Astrocyte (in vitro differentiated cells and primary cell): ENCODE measurements at regions not wholly inside any gene's neighbourhood (a gene's known extent, or its start where the extent isn't known, plus 50 kb on each side); places are given as distances from the start of the nearest gene placed in this dataset.

Experiments
- DNase-seq: peaks from one replicate; pipeline ENCODE4 v3.0.0-alpha.2; 2010; ENCODE audit warnings: low read depth
- FAIRE-seq: peaks from 2 replicates; lab custom pipeline; 2011; peaks lifted over from hg19 to GRCh38; lab: Jason Lieb, UNC
- H2AFZ ChIP-seq: 2 replicates; pipeline ENCODE4 v1.6.0; 2012; ENCODE audit warnings: low read depth, low read length, inconsistent platforms
- H3K27ac ChIP-seq: 2 replicates; pipeline ENCODE4 v1.5.1; 2011; ENCODE audit warnings: low read depth, low read length, inconsistent platforms
- H3K27me3 ChIP-seq: 2 replicates; pipeline ENCODE4 v1.6.0; 2011; ENCODE audit warnings: low read length, inconsistent platforms; ENCODE audit not compliant: insufficient read depth
- H3K36me3 ChIP-seq: 2 replicates; pipeline ENCODE4 v1.5.1; 2011; ENCODE audit warnings: low read length, inconsistent platforms; ENCODE audit not compliant: insufficient read depth
- H3K4me1 ChIP-seq: 2 replicates; pipeline ENCODE4 v1.5.1; 2011; ENCODE audit warnings: low read length, inconsistent platforms; ENCODE audit not compliant: insufficient read depth
- H3K4me2 ChIP-seq: 2 replicates; pipeline ENCODE4 v1.6.0; 2012; ENCODE audit warnings: low read length, inconsistent platforms
- H3K4me3 ChIP-seq: 2 replicates; pipeline ENCODE4 v1.5.1; 2011; ENCODE audit warnings: low read depth, mild to moderate bottlenecking, low read length, inconsistent platforms; ENCODE audit not compliant: insufficient read depth
- H3K79me2 ChIP-seq: 2 replicates; pipeline ENCODE4 v1.6.0; 2012; ENCODE audit warnings: mild to moderate bottlenecking, low read length, inconsistent platforms; ENCODE audit not compliant: insufficient read depth
- H3K9ac ChIP-seq: 2 replicates; pipeline ENCODE4 v1.6.0; 2012; ENCODE audit warnings: mild to moderate bottlenecking, low read length, inconsistent platforms
- H3K9me3 ChIP-seq: 2 replicates; pipeline ENCODE4 v1.5.1; 2012; ENCODE audit warnings: low read depth, mild to moderate bottlenecking, low read length, inconsistent platforms; ENCODE audit not compliant: insufficient read depth
- H4K20me1 ChIP-seq: 2 replicates; pipeline ENCODE4 v1.6.0; 2012; ENCODE audit warnings: low read length, inconsistent platforms; ENCODE audit not compliant: insufficient read depth
- H3K27ac Mint-ChIP-seq: one replicate; pipeline ENCODE4 v1.8.0; 2021; ENCODE audit warnings: mild to moderate bottlenecking, mixed read lengths; ENCODE audit not compliant: unreplicated experiment
- H3K27me3 Mint-ChIP-seq: one replicate; pipeline ENCODE4 v1.8.0; 2021; ENCODE audit warnings: low read depth, mixed read lengths; ENCODE audit not compliant: unreplicated experiment
- H3K36me3 Mint-ChIP-seq: one replicate; pipeline ENCODE4 v1.8.0; 2021; ENCODE audit warnings: low read depth, mixed read lengths; ENCODE audit not compliant: unreplicated experiment
- H3K4me1 Mint-ChIP-seq: one replicate; pipeline ENCODE4 v1.8.0; 2021; ENCODE audit warnings: low read depth, mixed read lengths; ENCODE audit not compliant: unreplicated experiment
- H3K4me3 Mint-ChIP-seq: one replicate; pipeline ENCODE4 v1.8.0; 2021; ENCODE audit warnings: mild to moderate bottlenecking, moderate library complexity, mixed read lengths; ENCODE audit not compliant: unreplicated experiment
- H3K9me3 Mint-ChIP-seq: one replicate; pipeline ENCODE4 v1.8.0; 2021; ENCODE audit warnings: mild to moderate bottlenecking, mixed read lengths; ENCODE audit not compliant: unreplicated experiment
- CTCF ChIP-seq: IDR thresholded peaks from 2 replicates; pipeline ENCODE4 v1.5.1; 2011; ENCODE audit warnings: low read depth, mild to moderate bottlenecking, inconsistent platforms, low read length, moderate library complexity; ENCODE audit not compliant: insufficient read depth
- EZH2 ChIP-seq: IDR thresholded peaks from 2 replicates; pipeline ENCODE4 v1.6.1; 2012; ENCODE audit warnings: mild to moderate bottlenecking, low read length, inconsistent platforms; ENCODE audit not compliant: insufficient read depth

- no peaks in the 10 kb centered on the region for H3K36me3 Mint-ChIP-seq
- H4K20me1 ChIP-seq, result no peaks in the 10 kb centered on the region
- H3K27ac ChIP-seq, result no peak overlapping the region
- H3K4me1 Mint-ChIP-seq, result no peaks in the 10 kb centered on the region
- no peak for TF ChIP-seq CTCF
- no peak for TF ChIP-seq EZH2
- H3K9me3 ChIP-seq, result no peaks in the 10 kb centered on the region
- H3K9me3 Mint-ChIP-seq, result no peaks in the 10 kb centered on the region
- H3K9ac ChIP-seq, result no peak overlapping the region
- DNase-seq (no peak), FAIRE-seq (no peak)
- no peak overlapping the region for H3K27ac Mint-ChIP-seq
- H3K27me3 Mint-ChIP-seq, result peaks cover 7% of the 10 kb centered on the region
- no peak overlapping the region for H3K4me3 ChIP-seq
- H3K4me2 ChIP-seq, result no peak overlapping the region
- no peak overlapping the region for H3K4me3 Mint-ChIP-seq
- H3K27me3 ChIP-seq, result no peaks in the 10 kb centered on the region
- H2AFZ ChIP-seq, result no peak overlapping the region
- no peaks in the 10 kb centered on the region for H3K79me2 ChIP-seq
- no peaks in the 10 kb centered on the region for H3K4me1 ChIP-seq
- no peaks in the 10 kb centered on the region for H3K36me3 ChIP-seq
Measured at GRCh38 chr9:82565188-82565969, 497.6 kb downstream of the RASEF start.

- Mint-ChIP-seq H3K27ac (no peak overlapping the region), H3K27me3 (peaks cover 7% of the 10 kb centered on the region), H3K9me3 (no peaks in the 10 kb centered on the region), H3K36me3 (no peaks in the 10 kb centered on the region), H3K4me1 (no peaks in the 10 kb centered on the region), H3K4me3 (no peak overlapping the region)
- H3K27ac ChIP-seq, result no peak overlapping the region
- H3K4me1 ChIP-seq, result no peaks in the 10 kb centered on the region
- H3K27me3 ChIP-seq, result no peaks in the 10 kb centered on the region
- H4K20me1 ChIP-seq, result no peaks in the 10 kb centered on the region
- H3K9me3 ChIP-seq, result no peaks in the 10 kb centered on the region
- no peak overlapping the region for H3K4me3 ChIP-seq
- no peak for FAIRE-seq
- no peak overlapping the region for H3K4me2 ChIP-seq
- no peaks in the 10 kb centered on the region for H3K36me3 ChIP-seq
- H2AFZ ChIP-seq, result no peak overlapping the region
- no peaks in the 10 kb centered on the region for H3K79me2 ChIP-seq
- no peak overlapping the region for H3K9ac ChIP-seq
- no peak for DNase-seq
- TF ChIP-seq EZH2 (no peak), CTCF (no peak)
Measured at GRCh38 chr9:82567953-82568352, 495.0 kb downstream of the RASEF start.

GRCh38 chr9:82570226-82570625, 492.7 kb downstream of the RASEF start:
- H3K4me3 Mint-ChIP-seq, result no peak overlapping the region
- no peak overlapping the region for H3K4me3 ChIP-seq
- H3K27me3 Mint-ChIP-seq, result peaks cover under 1% of the 10 kb centered on the region
- H2AFZ ChIP-seq, result no peak overlapping the region
- no peaks in the 10 kb centered on the region for H3K9me3 Mint-ChIP-seq
- no peak overlapping the region for H3K27ac ChIP-seq
- no peak for DNase-seq
- no peak overlapping the region for H3K4me2 ChIP-seq
- no peaks in the 10 kb centered on the region for H3K4me1 Mint-ChIP-seq
- H3K27me3 ChIP-seq, result no peaks in the 10 kb centered on the region
- H3K79me2 ChIP-seq, result no peaks in the 10 kb centered on the region
- no peak overlapping the region for H3K9ac ChIP-seq
- H3K4me1 ChIP-seq, result no peaks in the 10 kb centered on the region
- no peak overlapping the region for H3K27ac Mint-ChIP-seq
- H3K36me3 Mint-ChIP-seq, result no peaks in the 10 kb centered on the region
- TF ChIP-seq CTCF, result no peak
- no peak for TF ChIP-seq EZH2
- H3K36me3 ChIP-seq, result no peaks in the 10 kb centered on the region
- FAIRE-seq, result no peak
- H3K9me3 ChIP-seq, result no peaks in the 10 kb centered on the region
- no peaks in the 10 kb centered on the region for H4K20me1 ChIP-seq
